SK-N-SH (cell line): ENCODE measurements at regions not wholly inside any gene's neighbourhood (a gene's known extent, or its start where the extent isn't known, plus 50 kb on each side); places are given as distances from the start of the nearest gene placed in this dataset.

Experiments
- CTCF ChIA-PET: fragments of 300-600, 350-600 bp; formaldehyde crosslinking; extraction: SDS; loops from one replicate; lab custom pipeline; 2021; lab: Yijun Ruan, JAX
- POLR2A ChIA-PET: fragments of 350-600 bp; sonication (Branson Sonifier 250); formaldehyde crosslinking; extraction: SDS; loops from one replicate; lab custom pipeline; 2020; ENCODE audit warnings: antibody characterized with exemption, inconsistent platforms; lab: Yijun Ruan, JAX
- DNase-seq: peaks from one replicate; pipeline ENCODE4 v3.0.0; 2012
- H2AFZ ChIP-seq: fragments of 200-600 bp; sonication (generic); 2 replicates; pipeline ENCODE4 v1.8.1; 2016; ENCODE audit warnings: antibody characterized with exemption, mild to moderate bottlenecking, low read depth
- H3F3A ChIP-seq: fragments of 200-600 bp; sonication (generic); replicated peaks from 2 replicates; pipeline ENCODE3; 2016; ENCODE audit warnings: antibody characterized with exemption, mild to moderate bottlenecking; ENCODE audit not compliant: insufficient read depth
- H3K27ac ChIP-seq, 2 experiments: fragments of 200-500 bp in 1 of 2; fragments of 200-600 bp in 1 of 2; sonication (Bioruptor generic) in 1 of 2; sonication (generic), shearing (Covaris generic) in 1 of 2; 2 replicates each; pipeline versions ENCODE4 v1.5.1 to v1.6.1; 2014 to 2016; ENCODE audit warnings: low read depth in 2 of 2, inconsistent platforms in 1 of 2, low read length in 1 of 2, mild to moderate bottlenecking in 1 of 2, mixed read lengths in 1 of 2
- H3K27me3 ChIP-seq: fragments of 200-600 bp; sonication (generic), shearing (Covaris generic); 2 replicates; pipeline ENCODE4 v1.6.1; 2016; ENCODE audit warnings: mixed run types; ENCODE audit not compliant: insufficient read depth
- H3K36me3 ChIP-seq, 2 experiments: fragments of 200-500 bp in 1 of 2; fragments of 200-600 bp in 1 of 2; sonication (Bioruptor generic) in 1 of 2; sonication (generic) in 1 of 2; replicated peaks in 1 of 2; 2 replicates each; pipeline versions ENCODE3 to v1.5.1; 2014 to 2016; ENCODE audit warnings: low read length in 1 of 2, mild to moderate bottlenecking in 1 of 2; ENCODE audit not compliant: insufficient read depth in 2 of 2, control insufficient read depth in 1 of 2
- H3K4me1 ChIP-seq, 2 experiments: fragments of 200-500 bp in 1 of 2; fragments of 200-600 bp in 1 of 2; sonication (Bioruptor generic) in 1 of 2; sonication (generic), shearing (Covaris generic) in 1 of 2; 2 replicates each; pipeline versions ENCODE4 v1.5.1 to v1.6.1; 2014 to 2016; ENCODE audit warnings: low read depth in 1 of 2, low read length in 1 of 2, mixed run types in 1 of 2; ENCODE audit not compliant: insufficient read depth in 2 of 2, control insufficient read depth in 1 of 2
- H3K4me2 ChIP-seq: fragments of 200-600 bp; sonication (generic), shearing (Covaris generic); 2 replicates; pipeline ENCODE4 v1.6.1; 2017; ENCODE audit warnings: mixed run types
- H3K4me3 ChIP-seq, 2 experiments: fragments of 200-500 bp in 1 of 2; fragments of 200-600 bp in 1 of 2; sonication (Bioruptor generic) in 1 of 2; sonication (generic), shearing (Covaris generic) in 1 of 2; 2 replicates each; pipeline versions ENCODE4 v1.5.1 to v1.8.1; 2014 to 2016; ENCODE audit warnings: low read depth in 2 of 2, inconsistent platforms in 1 of 2, low read length in 1 of 2, mild to moderate bottlenecking in 1 of 2, mixed read lengths in 1 of 2, moderate library complexity in 1 of 2
- H3K79me2 ChIP-seq: fragments of 200-600 bp; sonication (generic); 2 replicates; pipeline ENCODE4 v1.8.1; 2017; ENCODE audit warnings: mild to moderate bottlenecking; ENCODE audit not compliant: insufficient read depth
- H3K9ac ChIP-seq: fragments of 200-600 bp; sonication (generic); 2 replicates; pipeline ENCODE4 v1.6.1; 2017; ENCODE audit warnings: mixed run types
- H3K9me2 ChIP-seq: fragments of 200-600 bp; sonication (generic); 2 replicates; pipeline ENCODE4 v1.6.1; 2017; ENCODE audit warnings: mixed run types
- H3K9me3 ChIP-seq: fragments of 200-600 bp; sonication (generic); 2 replicates; pipeline ENCODE4 v1.6.1; 2017; ENCODE audit warnings: mixed run types, mild to moderate bottlenecking, moderate library complexity
- H4K20me1 ChIP-seq: fragments of 200-600 bp; sonication (generic); 2 replicates; pipeline ENCODE4 v1.6.1; 2017; ENCODE audit warnings: mild to moderate bottlenecking, mixed run types; ENCODE audit not compliant: insufficient read depth
- CHD2 ChIP-seq: fragments of 150-350 bp; IDR thresholded peaks from 2 replicates; pipeline ENCODE4 v1.6.1; 2018; ENCODE audit warnings: low read length; ENCODE audit not compliant: partially characterized antibody
- EP300 ChIP-seq, 2 experiments: IDR thresholded peaks; 2 replicates each; pipeline versions ENCODE4 v1.4.0 to v1.6.1; 2012; ENCODE audit warnings: borderline replicate concordance in 1 of 2, low read depth in 1 of 2, low read length in 1 of 2
- FOSL2 ChIP-seq: IDR thresholded peaks from 2 replicates; pipeline ENCODE4 v1.4.0; 2012; ENCODE audit warnings: low read depth, mild to moderate bottlenecking, moderate library complexity, borderline replicate concordance
- GABPA ChIP-seq: IDR thresholded peaks from 2 replicates; pipeline ENCODE4 v1.4.0; 2012; ENCODE audit warnings: low read depth, mild to moderate bottlenecking
- NRF1 ChIP-seq: IDR thresholded peaks from 2 replicates; pipeline ENCODE4 v1.6.1; 2012; ENCODE audit warnings: low read depth, mild to moderate bottlenecking, low read length
- RAD21 ChIP-seq: IDR thresholded peaks from 2 replicates; pipeline ENCODE4 v1.6.1; 2012; ENCODE audit warnings: mild to moderate bottlenecking, low read length
- RCOR1 ChIP-seq: fragments of 150-350 bp; IDR thresholded peaks from 2 replicates; pipeline ENCODE4 v1.6.1; 2017; ENCODE audit warnings: antibody characterized with exemption, low read length
- RFX5 ChIP-seq: IDR thresholded peaks from 2 replicates; pipeline ENCODE4 v1.6.1; 2012; ENCODE audit warnings: mild to moderate bottlenecking, improper control_type of control experiment, low read length
- SMC3 ChIP-seq: IDR thresholded peaks from 2 replicates; pipeline ENCODE4 v1.6.1; 2012; ENCODE audit warnings: low read depth, low read length, improper control_type of control experiment
- WGBS: methylation state at CpG from one replicate; pipeline ENCODE4 v1.1.6; 2017; ENCODE audit warnings: low lambda C conversion rate; 5-methylcytosine and 5-hydroxymethylcytosine counted together
- TF ChIP-seq, protein P1 (sequence below): fragments of 150-350 bp; IDR thresholded peaks from 2 replicates; pipeline ENCODE4 v1.6.1; 2017; ENCODE audit warnings: antibody characterized with exemption, low read length, low read depth, borderline replicate concordance
- TF ChIP-seq, protein P2 (sequence below): IDR thresholded peaks from 2 replicates; pipeline ENCODE4; 2012
- TF ChIP-seq, protein P3 (sequence below): IDR thresholded peaks from 2 replicates; pipeline ENCODE4 v1.4.0; 2012; ENCODE audit warnings: low read depth, borderline replicate concordance
- TF ChIP-seq, protein P4 (sequence below): fragments of 200-600 bp; sonication (generic); IDR thresholded peaks from 2 replicates; pipeline ENCODE4 v1.6.1; 2017; ENCODE audit warnings: antibody characterized with exemption, mild to moderate bottlenecking, moderate library complexity

DNA sequence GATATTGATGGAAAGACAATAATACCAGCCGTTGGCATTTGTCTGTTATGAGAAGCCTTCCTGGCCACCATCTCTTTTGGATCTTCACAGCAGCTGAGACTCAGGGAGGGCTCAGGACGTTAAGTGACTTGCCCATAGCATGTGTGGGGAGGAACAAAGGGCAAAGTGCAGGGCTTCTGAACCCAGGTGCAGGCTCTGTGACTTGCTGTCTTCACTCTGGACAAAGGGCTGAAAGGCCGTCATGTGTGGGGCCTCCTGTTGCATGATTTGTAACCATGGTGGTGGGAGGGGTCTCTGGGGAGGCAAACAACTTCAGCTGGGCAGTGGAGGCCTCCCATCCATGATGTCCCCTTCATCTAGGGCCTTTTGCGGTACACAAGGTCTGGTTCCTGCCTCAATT is 65.5 kb upstream of the SIX2 start:
- H3K4me3 ChIP-seq: no peak overlapping the region
- H3K9me2 ChIP-seq: no peaks in the 10 kb centered on the region
- H3K4me1 ChIP-seq: no peaks in the 10 kb centered on the region; a peak in 1 of 4 replicates
- no peaks in the 10 kb centered on the region for H3K79me2 ChIP-seq
- CTCF ChIA-PET: interaction anchor here (1.1 to 1.2 kb wide), 2 partner anchors 34 to 420 kb away, joined by 3 read pairs; no protein-coding TSS in a partner anchor
- TF ChIP-seq, protein P1, sequence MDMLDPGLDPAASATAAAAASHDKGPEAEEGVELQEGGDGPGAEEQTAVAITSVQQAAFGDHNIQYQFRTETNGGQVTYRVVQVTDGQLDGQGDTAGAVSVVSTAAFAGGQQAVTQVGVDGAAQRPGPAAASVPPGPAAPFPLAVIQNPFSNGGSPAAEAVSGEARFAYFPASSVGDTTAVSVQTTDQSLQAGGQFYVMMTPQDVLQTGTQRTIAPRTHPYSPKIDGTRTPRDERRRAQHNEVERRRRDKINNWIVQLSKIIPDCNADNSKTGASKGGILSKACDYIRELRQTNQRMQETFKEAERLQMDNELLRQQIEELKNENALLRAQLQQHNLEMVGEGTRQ: no peak
- WGBS: 37% methylated on average over 4 of the region's 4 CpGs
- no peak overlapping the region for H2AFZ ChIP-seq
- no peaks in the 10 kb centered on the region for H3K36me3 ChIP-seq
- H3K4me2 ChIP-seq: no peak overlapping the region
- DNase-seq: no peak
- H3K9me3 ChIP-seq: no peaks in the 10 kb centered on the region
- no peak overlapping the region for H3K9ac ChIP-seq
- no peaks in the 10 kb centered on the region for H4K20me1 ChIP-seq
- POLR2A ChIA-PET: interaction anchor here (0.6 kb wide), 1 partner anchor 371 kb away, joined by 3 read pairs; no protein-coding TSS in a partner anchor
- H3K27ac ChIP-seq: no peak overlapping the region
- H3K27me3 ChIP-seq: no peaks in the 10 kb centered on the region
- H3F3A ChIP-seq: no peaks in the 10 kb centered on the region

DNA sequence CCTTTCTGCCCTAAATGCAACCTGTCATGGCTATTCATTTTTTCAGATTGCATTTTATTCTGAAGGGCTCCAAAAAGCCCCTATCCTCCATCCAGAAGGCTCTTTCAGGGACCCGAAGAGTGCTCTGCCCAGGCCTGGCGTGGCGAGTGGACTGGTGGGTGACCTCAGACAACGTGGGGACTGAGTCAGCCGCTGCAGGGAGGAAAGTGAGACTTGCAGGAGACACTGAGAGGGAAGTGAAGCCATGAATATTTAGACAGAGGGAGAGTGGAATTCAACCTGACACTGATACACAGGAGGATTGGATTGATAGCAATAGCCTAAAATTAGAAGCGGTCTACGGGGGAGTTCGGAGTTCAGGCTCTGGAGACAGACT is 63.6 kb upstream of the SIX2 start:
- H3K9me3 ChIP-seq: no peaks in the 10 kb centered on the region
- WGBS: 75% methylated on average over 8 of the region's 8 CpGs
- H3F3A ChIP-seq: no peaks in the 10 kb centered on the region
- peaks cover 0 to 7% of the 10 kb centered on the region in 2 experiments; a peak in 2 of 4 replicates for H3K4me1 ChIP-seq
- H3K79me2 ChIP-seq: no peaks in the 10 kb centered on the region
- no peaks in the 10 kb centered on the region for H3K27me3 ChIP-seq
- no peak overlapping the region for H3K4me3 ChIP-seq
- H2AFZ ChIP-seq: no peak overlapping the region
- ChIA-PET POLR2A (interaction anchor here (0.6 kb wide), 1 partner anchor 1055 kb away, joined by 4 read pairs; no protein-coding TSS in a partner anchor), CTCF (no interaction called here)
- H3K9ac ChIP-seq: no peak overlapping the region
- no peak for TF ChIP-seq RCOR1
- no peak overlapping the region for H3K27ac ChIP-seq
- H3K4me2 ChIP-seq: no peak overlapping the region
- no peaks in the 10 kb centered on the region for H3K9me2 ChIP-seq
- peak; percentile 8 for DNase-seq
- H4K20me1 ChIP-seq: no peaks in the 10 kb centered on the region
- no peaks in the 10 kb centered on the region for H3K36me3 ChIP-seq

DNA sequence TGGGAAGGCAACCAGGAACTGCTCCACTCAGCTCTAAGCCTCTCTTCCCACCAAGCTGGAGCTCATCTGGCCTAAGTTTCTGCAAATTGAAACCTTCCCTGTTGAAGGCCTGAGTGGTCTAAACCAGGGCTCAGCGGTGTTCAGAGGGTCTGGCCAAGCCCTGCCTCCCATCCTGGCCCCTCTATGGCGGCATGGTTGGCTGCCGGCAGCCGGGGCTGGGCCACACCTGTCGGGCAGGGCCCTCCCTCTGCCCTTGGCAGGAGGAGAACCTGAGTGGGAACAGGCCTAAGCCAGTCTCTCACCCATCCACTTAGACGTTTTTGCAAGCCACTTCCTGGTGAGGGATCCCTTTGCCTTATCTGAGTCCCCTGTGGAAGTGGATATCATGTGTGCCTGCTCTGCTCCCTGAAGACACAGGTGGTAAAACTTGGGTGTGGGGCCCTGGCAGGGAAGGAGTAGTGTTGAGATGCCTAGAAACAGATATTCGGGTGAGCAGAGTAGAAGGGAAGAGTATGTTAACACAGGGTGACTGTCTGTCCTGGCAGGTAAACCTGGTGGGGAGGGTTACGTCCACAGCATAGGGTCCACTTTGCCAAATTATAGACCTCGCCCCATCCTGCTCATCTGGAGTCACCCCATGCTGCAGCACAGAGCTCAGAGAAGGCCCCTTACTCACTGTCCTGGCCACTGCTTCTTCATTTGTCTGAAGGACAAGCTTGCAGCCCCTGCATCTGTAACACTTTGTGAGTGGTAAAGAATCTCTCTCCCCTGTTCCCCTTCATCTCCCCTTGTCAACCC is 63.0 kb upstream of the SIX2 start:
- H3K27ac ChIP-seq: no peak overlapping the region
- 61% methylated on average over 9 of the region's 9 CpGs for WGBS
- H3K9me3 ChIP-seq: no peaks in the 10 kb centered on the region
- DNase-seq: no peak
- no peaks in the 10 kb centered on the region for H3K27me3 ChIP-seq
- CTCF ChIA-PET: interaction anchor here (1.7 kb wide), 1 partner anchor 90 kb away, joined by 6 read pairs; no protein-coding TSS in a partner anchor
- no peak overlapping the region for H3K4me2 ChIP-seq
- H3K36me3 ChIP-seq: no peaks in the 10 kb centered on the region
- H3F3A ChIP-seq: no peaks in the 10 kb centered on the region
- POLR2A ChIA-PET: interaction anchor here (0.6 kb wide), 1 partner anchor 1056 kb away, joined by 4 read pairs; no protein-coding TSS in a partner anchor
- no peak overlapping the region for H3K9ac ChIP-seq
- no peak overlapping the region for H2AFZ ChIP-seq
- peaks cover 0 to 7% of the 10 kb centered on the region in 2 experiments; a peak in 2 of 4 replicates for H3K4me1 ChIP-seq
- no peak overlapping the region for H3K4me3 ChIP-seq
- no peaks in the 10 kb centered on the region for H3K79me2 ChIP-seq
- H4K20me1 ChIP-seq: no peaks in the 10 kb centered on the region
- no peaks in the 10 kb centered on the region for H3K9me2 ChIP-seq
- TF ChIP-seq EP300 (IDR thresholded peaks at IDR 0.05; ENCODE audit: borderline replicate concordance in 1 of 2, low read depth in 1 of 2, low read length in 1 of 2) (no peak), NRF1 (no peak), RFX5 (no peak), GABPA (no peak), CHD2 (no peak), RAD21 (no peak), SMC3 (no peak), FOSL2 (no peak), RCOR1 (no peak)
- TF ChIP-seq, protein P2, sequence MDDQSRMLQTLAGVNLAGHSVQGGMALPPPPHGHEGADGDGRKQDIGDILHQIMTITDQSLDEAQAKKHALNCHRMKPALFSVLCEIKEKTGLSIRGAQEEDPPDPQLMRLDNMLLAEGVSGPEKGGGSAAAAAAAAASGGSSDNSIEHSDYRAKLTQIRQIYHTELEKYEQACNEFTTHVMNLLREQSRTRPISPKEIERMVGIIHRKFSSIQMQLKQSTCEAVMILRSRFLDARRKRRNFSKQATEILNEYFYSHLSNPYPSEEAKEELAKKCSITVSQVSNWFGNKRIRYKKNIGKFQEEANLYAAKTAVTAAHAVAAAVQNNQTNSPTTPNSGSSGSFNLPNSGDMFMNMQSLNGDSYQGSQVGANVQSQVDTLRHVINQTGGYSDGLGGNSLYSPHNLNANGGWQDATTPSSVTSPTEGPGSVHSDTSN: no peak
- TF ChIP-seq, protein P3, sequence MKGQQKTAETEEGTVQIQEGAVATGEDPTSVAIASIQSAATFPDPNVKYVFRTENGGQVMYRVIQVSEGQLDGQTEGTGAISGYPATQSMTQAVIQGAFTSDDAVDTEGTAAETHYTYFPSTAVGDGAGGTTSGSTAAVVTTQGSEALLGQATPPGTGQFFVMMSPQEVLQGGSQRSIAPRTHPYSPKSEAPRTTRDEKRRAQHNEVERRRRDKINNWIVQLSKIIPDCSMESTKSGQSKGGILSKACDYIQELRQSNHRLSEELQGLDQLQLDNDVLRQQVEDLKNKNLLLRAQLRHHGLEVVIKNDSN: no peak
- TF ChIP-seq, protein P4, sequence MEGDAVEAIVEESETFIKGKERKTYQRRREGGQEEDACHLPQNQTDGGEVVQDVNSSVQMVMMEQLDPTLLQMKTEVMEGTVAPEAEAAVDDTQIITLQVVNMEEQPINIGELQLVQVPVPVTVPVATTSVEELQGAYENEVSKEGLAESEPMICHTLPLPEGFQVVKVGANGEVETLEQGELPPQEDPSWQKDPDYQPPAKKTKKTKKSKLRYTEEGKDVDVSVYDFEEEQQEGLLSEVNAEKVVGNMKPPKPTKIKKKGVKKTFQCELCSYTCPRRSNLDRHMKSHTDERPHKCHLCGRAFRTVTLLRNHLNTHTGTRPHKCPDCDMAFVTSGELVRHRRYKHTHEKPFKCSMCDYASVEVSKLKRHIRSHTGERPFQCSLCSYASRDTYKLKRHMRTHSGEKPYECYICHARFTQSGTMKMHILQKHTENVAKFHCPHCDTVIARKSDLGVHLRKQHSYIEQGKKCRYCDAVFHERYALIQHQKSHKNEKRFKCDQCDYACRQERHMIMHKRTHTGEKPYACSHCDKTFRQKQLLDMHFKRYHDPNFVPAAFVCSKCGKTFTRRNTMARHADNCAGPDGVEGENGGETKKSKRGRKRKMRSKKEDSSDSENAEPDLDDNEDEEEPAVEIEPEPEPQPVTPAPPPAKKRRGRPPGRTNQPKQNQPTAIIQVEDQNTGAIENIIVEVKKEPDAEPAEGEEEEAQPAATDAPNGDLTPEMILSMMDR: no peak
- TF ChIP-seq, protein P1: no peak
